Uterus (tissue), 2 donors: ENCODE measurements at regions not wholly inside any gene's neighbourhood (a gene's known extent, or its start where the extent isn't known, plus 50 kb on each side); places are given as distances from the start of the nearest gene placed in this dataset.

ENCODE experiments used
- CTCF ChIP-seq, 4 experiments: fragments of 200-600 bp in 2 of 4; fragments of 450-650 bp in 2 of 4; sonication (generic) in 2 of 4; IDR thresholded peaks; one replicate each; pipeline ENCODE4 v1.5.1; 2016 to 2019; ENCODE audit warnings: antibody characterized with exemption in 4 of 4, mild to moderate bottlenecking in 2 of 4, moderate library complexity in 1 of 4
- POLR2A ChIP-seq, 2 donors: fragments of 450-650 bp; IDR thresholded peaks; one replicate each; pipeline ENCODE4 v1.6.1; 2016; ENCODE audit warnings: antibody characterized with exemption in 2 of 2, mild to moderate bottlenecking in 1 of 2, moderate library complexity in 1 of 2

GRCh38 chr7:35380739-35381224 lies 126.9 kb upstream of the TBX20 start:
- TF ChIP-seq CTCF (IDR thresholded peaks at IDR 0.05) (no peak), POLR2A (IDR thresholded peaks at IDR 0.05) (no peak)
